IPS-20b (cell line): ENCODE measurements at regions not wholly inside any gene's neighbourhood (a gene's known extent, or its start where the extent isn't known, plus 50 kb on each side); places are given as distances from the start of the nearest gene placed in this dataset.

Source experiments
- H3K27ac ChIP-seq: one replicate; pipeline ENCODE4 v1.5.1; 2013; ENCODE audit warnings: low read length
- H3K27me3 ChIP-seq: 2 replicates; pipeline ENCODE4 v1.6.1; 2013; ENCODE audit warnings: mild to moderate bottlenecking, low read length, inconsistent platforms; ENCODE audit not compliant: insufficient read depth
- H3K36me3 ChIP-seq: 2 replicates; pipeline ENCODE4 v1.6.1; 2013; ENCODE audit warnings: low read depth, mild to moderate bottlenecking, inconsistent platforms, low read length, moderate library complexity; ENCODE audit not compliant: insufficient read depth
- H3K4me1 ChIP-seq: 2 replicates; pipeline ENCODE4 v1.6.1; 2013; ENCODE audit warnings: mild to moderate bottlenecking, control low read depth, inconsistent platforms, low read length, moderate library complexity; ENCODE audit not compliant: insufficient read depth
- H3K4me3 ChIP-seq: 2 replicates; pipeline ENCODE4 v1.5.1; 2013; ENCODE audit warnings: mild to moderate bottlenecking, low read length, inconsistent platforms
- H3K9ac ChIP-seq: 2 replicates; pipeline ENCODE4 v1.6.1; 2013; ENCODE audit warnings: low read depth, mild to moderate bottlenecking, inconsistent platforms, low read length, moderate library complexity
- H3K9me3 ChIP-seq: 2 replicates; pipeline ENCODE4 v1.6.1; 2013; ENCODE audit warnings: mild to moderate bottlenecking, low read depth, low read length, inconsistent platforms; ENCODE audit not compliant: insufficient read depth

GRCh38 chr7:24172856-24173255 is 111.1 kb upstream of the NPY start:
- Histone ChIP-seq H3K27me3 (no peaks in the 10 kb centered on the region), H3K9ac (no peak overlapping the region), H3K4me3 (no peak overlapping the region), H3K36me3 (no peaks in the 10 kb centered on the region), H3K4me1 (no peaks in the 10 kb centered on the region), H3K9me3 (no peaks in the 10 kb centered on the region), H3K27ac (no peak overlapping the region)

- no peak overlapping the region for H3K9ac ChIP-seq
- no peaks in the 10 kb centered on the region for H3K9me3 ChIP-seq
- H3K4me1 ChIP-seq, result no peaks in the 10 kb centered on the region
- no peaks in the 10 kb centered on the region for H3K36me3 ChIP-seq
- H3K4me3 ChIP-seq, result no peak overlapping the region
- H3K27me3 ChIP-seq, result no peaks in the 10 kb centered on the region
- H3K27ac ChIP-seq, result no peak overlapping the region
These were observed 108.4 kb upstream of the NPY start for GRCh38 chr7:24175603-24176002.

- Histone ChIP-seq H3K9me3 (no peaks in the 10 kb centered on the region), H3K27ac (no peak overlapping the region), H3K4me3 (no peak overlapping the region), H3K9ac (no peak overlapping the region), H3K27me3 (no peaks in the 10 kb centered on the region), H3K36me3 (no peaks in the 10 kb centered on the region), H3K4me1 (no peaks in the 10 kb centered on the region)
These were observed 105.0 kb upstream of the NPY start for GRCh38 chr7:24178811-24179570.

- Histone ChIP-seq H3K9ac (no peak overlapping the region), H3K4me3 (no peak overlapping the region), H3K27me3 (no peaks in the 10 kb centered on the region), H3K27ac (no peak overlapping the region), H3K9me3 (no peaks in the 10 kb centered on the region), H3K36me3 (no peaks in the 10 kb centered on the region), H3K4me1 (peaks cover 4% of the 10 kb centered on the region)
These were observed 92.6 kb upstream of the NPY start for GRCh38 chr7:24191362-24191761.

DNA sequence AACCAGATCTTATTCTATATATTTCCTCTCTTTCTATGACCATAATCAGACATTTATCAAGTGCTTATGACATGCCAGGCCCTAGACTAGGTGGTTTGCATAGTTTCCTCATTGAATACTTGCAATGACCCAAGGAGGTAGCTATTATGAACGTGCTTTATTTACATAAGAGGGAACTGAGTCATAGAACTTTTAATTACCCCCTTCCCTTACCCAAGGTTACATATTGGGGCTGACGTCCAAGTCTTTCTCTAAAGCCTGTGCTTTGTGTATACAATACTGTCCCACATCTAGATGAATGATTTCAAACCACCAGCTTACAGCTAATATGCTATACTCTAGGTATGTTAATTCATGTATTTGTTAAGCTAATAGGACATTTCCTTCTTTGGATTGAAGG is 91.9 kb upstream of the NPY start:
- H3K4me1 ChIP-seq, result peaks cover 4% of the 10 kb centered on the region
- no peak overlapping the region for H3K9ac ChIP-seq
- no peak overlapping the region for H3K4me3 ChIP-seq
- no peaks in the 10 kb centered on the region for H3K36me3 ChIP-seq
- no peaks in the 10 kb centered on the region for H3K9me3 ChIP-seq
- H3K27ac ChIP-seq, result no peak overlapping the region
- H3K27me3 ChIP-seq, result no peaks in the 10 kb centered on the region

DNA sequence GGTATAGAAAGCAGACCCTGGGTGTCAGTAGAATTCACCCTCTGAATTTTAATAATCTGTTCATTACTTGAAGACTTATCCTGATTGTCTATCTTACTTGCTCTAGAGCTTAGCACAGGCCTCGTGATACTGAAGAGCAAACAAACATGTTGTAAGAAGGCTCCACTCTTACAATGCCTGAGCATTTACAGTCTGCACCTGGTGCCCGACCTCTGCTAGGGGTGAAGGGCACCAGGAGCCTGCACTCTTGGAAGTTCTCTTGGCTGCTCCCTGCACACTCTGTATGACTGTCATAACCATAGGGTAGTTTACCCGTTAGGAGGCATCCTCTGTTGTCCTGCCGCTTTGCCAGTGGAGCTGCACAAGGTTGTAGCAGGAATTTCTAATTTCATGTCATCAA is 91.3 kb upstream of the NPY start:
- Histone ChIP-seq H3K9ac (no peak overlapping the region), H3K4me1 (peaks cover 4% of the 10 kb centered on the region)

GRCh38 chr7:24197852-24198251 is 86.1 kb upstream of the NPY start:
- Histone ChIP-seq H3K36me3 (no peaks in the 10 kb centered on the region), H3K9me3 (no peaks in the 10 kb centered on the region), H3K27me3 (no peaks in the 10 kb centered on the region), H3K27ac (no peak overlapping the region), H3K4me1 (no peaks in the 10 kb centered on the region), H3K9ac (no peak overlapping the region), H3K4me3 (no peak overlapping the region)

More for the DNA sequence above, 91.3 kb upstream of the NPY start:
- Histone ChIP-seq H3K4me3 (no peak overlapping the region), H3K36me3 (no peaks in the 10 kb centered on the region), H3K9me3 (no peaks in the 10 kb centered on the region), H3K27ac (no peak overlapping the region), H3K27me3 (no peaks in the 10 kb centered on the region)

DNA sequence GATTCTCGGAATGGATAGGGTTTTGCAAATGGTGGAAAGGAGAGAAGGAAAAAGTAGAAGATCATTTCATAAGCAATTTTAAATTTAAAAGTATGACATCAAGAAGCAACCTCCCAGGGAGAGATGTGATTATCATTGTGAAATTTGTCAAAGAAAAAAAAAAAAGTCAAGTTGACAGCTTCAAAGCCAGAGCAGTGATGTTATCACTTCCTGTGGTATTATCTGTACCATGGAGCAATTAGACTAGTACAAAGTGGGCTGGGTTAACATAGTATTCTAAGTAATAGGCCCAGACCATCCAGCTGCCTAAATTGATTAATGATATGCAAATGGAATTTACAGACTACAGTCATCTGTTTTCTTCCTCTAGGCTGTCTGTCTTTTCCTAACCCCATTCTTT is 84.0 kb upstream of the NPY start:
- no peaks in the 10 kb centered on the region for H3K27me3 ChIP-seq
- H3K27ac ChIP-seq, result no peak overlapping the region
- no peaks in the 10 kb centered on the region for H3K4me1 ChIP-seq
- no peaks in the 10 kb centered on the region for H3K36me3 ChIP-seq
- no peak overlapping the region for H3K4me3 ChIP-seq
- no peak overlapping the region for H3K9ac ChIP-seq
- no peaks in the 10 kb centered on the region for H3K9me3 ChIP-seq

GRCh38 chr7:24200407-24200966 is 83.5 kb upstream of the NPY start:
- no peak overlapping the region for H3K27ac ChIP-seq
- H3K4me1 ChIP-seq, result no peaks in the 10 kb centered on the region
- H3K9ac ChIP-seq, result no peak overlapping the region
- no peaks in the 10 kb centered on the region for H3K36me3 ChIP-seq
- no peaks in the 10 kb centered on the region for H3K27me3 ChIP-seq
- no peak overlapping the region for H3K4me3 ChIP-seq
- no peaks in the 10 kb centered on the region for H3K9me3 ChIP-seq

GRCh38 chr7:24201226-24201625 is 82.8 kb upstream of the NPY start:
- Histone ChIP-seq H3K9me3 (no peaks in the 10 kb centered on the region), H3K9ac (no peak overlapping the region), H3K36me3 (no peaks in the 10 kb centered on the region), H3K4me1 (no peaks in the 10 kb centered on the region), H3K4me3 (no peak overlapping the region), H3K27ac (no peak overlapping the region), H3K27me3 (no peaks in the 10 kb centered on the region)

DNA sequence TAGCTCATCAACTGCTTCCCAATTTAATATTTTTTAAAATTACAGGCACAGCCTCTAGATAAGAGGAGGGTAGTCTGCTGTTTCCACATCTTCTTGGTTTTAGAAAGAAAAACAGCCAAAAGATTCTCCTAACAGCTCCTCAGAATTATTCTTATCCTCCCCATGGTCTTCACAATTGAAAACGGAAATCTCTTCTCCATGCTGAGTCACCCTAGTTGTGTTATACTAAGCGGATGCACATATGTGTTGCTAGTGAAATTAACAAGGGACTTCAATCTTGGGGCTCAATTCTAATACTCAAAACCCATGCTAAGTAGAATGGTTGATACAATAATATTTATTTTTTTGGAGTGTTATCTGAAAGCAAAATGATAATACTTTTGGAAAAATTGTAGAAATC is 71.9 kb upstream of the NPY start:
- Histone ChIP-seq H3K36me3 (no peaks in the 10 kb centered on the region), H3K4me3 (no peak overlapping the region), H3K27ac (no peak overlapping the region), H3K27me3 (no peaks in the 10 kb centered on the region), H3K4me1 (peaks cover 10% of the 10 kb centered on the region; the same call in 1 of the 2 replicates), H3K9me3 (no peaks in the 10 kb centered on the region), H3K9ac (no peak overlapping the region)

- no peak overlapping the region for H3K4me3 ChIP-seq
- H3K27ac ChIP-seq, result no peak overlapping the region
- no peaks in the 10 kb centered on the region for H3K9me3 ChIP-seq
- no peaks in the 10 kb centered on the region for H3K27me3 ChIP-seq
- no peak overlapping the region for H3K9ac ChIP-seq
- peaks cover 10% of the 10 kb centered on the region; the same call in 1 of the 2 replicates for H3K4me1 ChIP-seq
- H3K36me3 ChIP-seq, result no peaks in the 10 kb centered on the region
These were observed 70.7 kb upstream of the NPY start for GRCh38 chr7:24213311-24213710.
